ENCODE measurements at regions not wholly inside any gene's neighbourhood (a gene's known extent, or its start where the extent isn't known, plus 50 kb on each side); places are given as distances from the start of the nearest gene placed in this dataset.

DNA sequence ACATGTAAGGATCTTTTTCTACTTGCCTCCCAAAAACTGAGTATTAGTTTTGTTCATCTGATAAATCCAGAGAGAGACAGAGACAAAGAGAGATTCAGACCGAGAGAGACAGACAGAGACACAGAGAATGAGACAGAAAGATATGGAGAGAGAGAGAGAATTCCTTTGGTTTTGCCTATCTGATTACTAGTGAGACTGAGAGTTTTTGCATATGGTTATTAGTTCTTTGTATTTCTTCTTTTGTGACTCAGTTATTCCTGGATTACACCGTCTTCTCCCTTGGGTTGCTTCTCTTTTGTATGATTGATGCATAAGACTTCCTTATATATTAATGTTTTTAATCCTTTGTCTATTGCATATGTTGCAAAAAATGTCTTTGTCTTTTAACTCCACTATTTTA is 91.2 kb upstream of the SPATA31C2 start:
- Histone ChIP-seq H3K4me3 (ENCODE audit: low read depth in 1 of 3, low read length in 3 of 3) (no peak overlapping the region), H3K9ac (ENCODE audit: low read depth in 1 of 2, low read length in 2 of 2) (no peak overlapping the region), H3K9me3 (ENCODE audit: control insufficient read depth in 4 of 4, low read length in 3 of 4) (no peaks in the 10 kb centered on the region), H3K36me3 (ENCODE audit: control insufficient read depth in 4 of 4, insufficient read depth in 3 of 4, low read depth in 1 of 4, low read length in 3 of 4) (no peaks in the 10 kb centered on the region), H3K27me3 (ENCODE audit: control insufficient read depth in 4 of 4, insufficient read depth in 4 of 4, low read length in 3 of 4) (no peaks in the 10 kb centered on the region), H3K27ac (ENCODE audit: low read depth in 1 of 2, low read length in 2 of 2) (no peak overlapping the region), H3K4me1 (ENCODE audit: control insufficient read depth in 4 of 4, insufficient read depth in 4 of 4, low read length in 3 of 4) (no peaks in the 10 kb centered on the region)
- 85% methylated on average over 2 of the region's 2 CpGs for WGBS
- TF ChIP-seq NR2F2 (IDR thresholded peaks at IDR 0.05) (no peak), HNF4A (conservative IDR thresholded peaks at IDR 0.05) (no peak), TAF1 (conservative IDR thresholded peaks at IDR 0.05) (no peak), SP1 (IDR thresholded peaks at IDR 0.05) (no peak), GABPA (IDR thresholded peaks at IDR 0.05 in 1 of 2, conservative IDR thresholded peaks at IDR 0.05 in 1 of 2) (no peak), FOXA2 (IDR thresholded peaks at IDR 0.05) (no peak), HNF4G (IDR thresholded peaks at IDR 0.05) (no peak), JUND (IDR thresholded peaks at IDR 0.05) (no peak)
- TF ChIP-seq, protein P1, sequence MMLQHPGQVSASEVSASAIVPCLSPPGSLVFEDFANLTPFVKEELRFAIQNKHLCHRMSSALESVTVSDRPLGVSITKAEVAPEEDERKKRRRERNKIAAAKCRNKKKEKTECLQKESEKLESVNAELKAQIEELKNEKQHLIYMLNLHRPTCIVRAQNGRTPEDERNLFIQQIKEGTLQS (IDR thresholded peaks at IDR 0.05): no peak
- TF ChIP-seq, protein P2, sequence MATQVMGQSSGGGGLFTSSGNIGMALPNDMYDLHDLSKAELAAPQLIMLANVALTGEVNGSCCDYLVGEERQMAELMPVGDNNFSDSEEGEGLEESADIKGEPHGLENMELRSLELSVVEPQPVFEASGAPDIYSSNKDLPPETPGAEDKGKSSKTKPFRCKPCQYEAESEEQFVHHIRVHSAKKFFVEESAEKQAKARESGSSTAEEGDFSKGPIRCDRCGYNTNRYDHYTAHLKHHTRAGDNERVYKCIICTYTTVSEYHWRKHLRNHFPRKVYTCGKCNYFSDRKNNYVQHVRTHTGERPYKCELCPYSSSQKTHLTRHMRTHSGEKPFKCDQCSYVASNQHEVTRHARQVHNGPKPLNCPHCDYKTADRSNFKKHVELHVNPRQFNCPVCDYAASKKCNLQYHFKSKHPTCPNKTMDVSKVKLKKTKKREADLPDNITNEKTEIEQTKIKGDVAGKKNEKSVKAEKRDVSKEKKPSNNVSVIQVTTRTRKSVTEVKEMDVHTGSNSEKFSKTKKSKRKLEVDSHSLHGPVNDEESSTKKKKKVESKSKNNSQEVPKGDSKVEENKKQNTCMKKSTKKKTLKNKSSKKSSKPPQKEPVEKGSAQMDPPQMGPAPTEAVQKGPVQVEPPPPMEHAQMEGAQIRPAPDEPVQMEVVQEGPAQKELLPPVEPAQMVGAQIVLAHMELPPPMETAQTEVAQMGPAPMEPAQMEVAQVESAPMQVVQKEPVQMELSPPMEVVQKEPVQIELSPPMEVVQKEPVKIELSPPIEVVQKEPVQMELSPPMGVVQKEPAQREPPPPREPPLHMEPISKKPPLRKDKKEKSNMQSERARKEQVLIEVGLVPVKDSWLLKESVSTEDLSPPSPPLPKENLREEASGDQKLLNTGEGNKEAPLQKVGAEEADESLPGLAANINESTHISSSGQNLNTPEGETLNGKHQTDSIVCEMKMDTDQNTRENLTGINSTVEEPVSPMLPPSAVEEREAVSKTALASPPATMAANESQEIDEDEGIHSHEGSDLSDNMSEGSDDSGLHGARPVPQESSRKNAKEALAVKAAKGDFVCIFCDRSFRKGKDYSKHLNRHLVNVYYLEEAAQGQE (IDR thresholded peaks at IDR 0.05): no peak
- DNase-seq (ENCODE audit: low spot score): no peak

DNA sequence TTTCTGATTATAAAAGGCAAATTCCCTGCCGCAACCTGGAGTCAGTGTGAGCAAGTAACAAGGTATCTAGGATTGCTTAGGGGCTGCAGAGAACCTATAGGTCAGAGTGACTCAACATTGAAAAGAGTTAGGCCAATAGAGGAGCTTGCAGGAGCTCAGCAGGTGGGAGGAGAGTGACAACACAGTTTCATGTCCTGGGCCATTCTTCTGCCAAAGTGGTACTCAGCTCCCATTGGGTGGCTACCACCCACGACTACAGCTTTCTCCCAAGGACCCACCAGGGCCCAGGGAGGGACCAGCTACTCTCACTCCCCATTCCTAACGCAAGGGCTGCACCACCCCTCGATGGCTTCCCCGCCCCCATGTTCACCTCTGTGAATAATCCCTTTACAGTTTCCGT is 86.7 kb upstream of the SPATA31C2 start:
- TF ChIP-seq, protein P3, sequence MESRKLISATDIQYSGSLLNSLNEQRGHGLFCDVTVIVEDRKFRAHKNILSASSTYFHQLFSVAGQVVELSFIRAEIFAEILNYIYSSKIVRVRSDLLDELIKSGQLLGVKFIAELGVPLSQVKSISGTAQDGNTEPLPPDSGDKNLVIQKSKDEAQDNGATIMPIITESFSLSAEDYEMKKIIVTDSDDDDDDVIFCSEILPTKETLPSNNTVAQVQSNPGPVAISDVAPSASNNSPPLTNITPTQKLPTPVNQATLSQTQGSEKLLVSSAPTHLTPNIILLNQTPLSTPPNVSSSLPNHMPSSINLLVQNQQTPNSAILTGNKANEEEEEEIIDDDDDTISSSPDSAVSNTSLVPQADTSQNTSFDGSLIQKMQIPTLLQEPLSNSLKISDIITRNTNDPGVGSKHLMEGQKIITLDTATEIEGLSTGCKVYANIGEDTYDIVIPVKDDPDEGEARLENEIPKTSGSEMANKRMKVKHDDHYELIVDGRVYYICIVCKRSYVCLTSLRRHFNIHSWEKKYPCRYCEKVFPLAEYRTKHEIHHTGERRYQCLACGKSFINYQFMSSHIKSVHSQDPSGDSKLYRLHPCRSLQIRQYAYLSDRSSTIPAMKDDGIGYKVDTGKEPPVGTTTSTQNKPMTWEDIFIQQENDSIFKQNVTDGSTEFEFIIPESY (IDR thresholded peaks at IDR 0.05): no peak
- TF ChIP-seq HNF4A (conservative IDR thresholded peaks at IDR 0.05): no peak
- no peak for TF ChIP-seq YY1 (IDR thresholded peaks at IDR 0.05)
- no peak for TF ChIP-seq NR2F2 (IDR thresholded peaks at IDR 0.05)
- TF ChIP-seq TAF1 (conservative IDR thresholded peaks at IDR 0.05): no peak
- TF ChIP-seq RAD21 (IDR thresholded peaks at IDR 0.05): no peak
- TF ChIP-seq, protein P4, sequence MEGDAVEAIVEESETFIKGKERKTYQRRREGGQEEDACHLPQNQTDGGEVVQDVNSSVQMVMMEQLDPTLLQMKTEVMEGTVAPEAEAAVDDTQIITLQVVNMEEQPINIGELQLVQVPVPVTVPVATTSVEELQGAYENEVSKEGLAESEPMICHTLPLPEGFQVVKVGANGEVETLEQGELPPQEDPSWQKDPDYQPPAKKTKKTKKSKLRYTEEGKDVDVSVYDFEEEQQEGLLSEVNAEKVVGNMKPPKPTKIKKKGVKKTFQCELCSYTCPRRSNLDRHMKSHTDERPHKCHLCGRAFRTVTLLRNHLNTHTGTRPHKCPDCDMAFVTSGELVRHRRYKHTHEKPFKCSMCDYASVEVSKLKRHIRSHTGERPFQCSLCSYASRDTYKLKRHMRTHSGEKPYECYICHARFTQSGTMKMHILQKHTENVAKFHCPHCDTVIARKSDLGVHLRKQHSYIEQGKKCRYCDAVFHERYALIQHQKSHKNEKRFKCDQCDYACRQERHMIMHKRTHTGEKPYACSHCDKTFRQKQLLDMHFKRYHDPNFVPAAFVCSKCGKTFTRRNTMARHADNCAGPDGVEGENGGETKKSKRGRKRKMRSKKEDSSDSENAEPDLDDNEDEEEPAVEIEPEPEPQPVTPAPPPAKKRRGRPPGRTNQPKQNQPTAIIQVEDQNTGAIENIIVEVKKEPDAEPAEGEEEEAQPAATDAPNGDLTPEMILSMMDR (IDR thresholded peaks at IDR 0.05; ENCODE audit: low read depth, low read length, missing input control): no peak
- TF ChIP-seq RXRA (IDR thresholded peaks at IDR 0.05): no peak
- TF ChIP-seq EGR1 (IDR thresholded peaks at IDR 0.05; ENCODE audit: low read depth in 2 of 2): no peak
- no peak for TF ChIP-seq FOXA1 (IDR thresholded peaks at IDR 0.05)
- TF ChIP-seq HNF4G (IDR thresholded peaks at IDR 0.05): no peak
- no peak for TF ChIP-seq SP1 (IDR thresholded peaks at IDR 0.05)
- TF ChIP-seq, protein P5, sequence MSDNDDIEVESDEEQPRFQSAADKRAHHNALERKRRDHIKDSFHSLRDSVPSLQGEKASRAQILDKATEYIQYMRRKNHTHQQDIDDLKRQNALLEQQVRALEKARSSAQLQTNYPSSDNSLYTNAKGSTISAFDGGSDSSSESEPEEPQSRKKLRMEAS (IDR thresholded peaks at IDR 0.05): no peak
- no peak for TF ChIP-seq FOXA2 (IDR thresholded peaks at IDR 0.05)
- TF ChIP-seq, protein P2 (IDR thresholded peaks at IDR 0.05): no peak
- TF ChIP-seq JUND (IDR thresholded peaks at IDR 0.05): no peak
- TF ChIP-seq GABPA (IDR thresholded peaks at IDR 0.05 in 1 of 2, conservative IDR thresholded peaks at IDR 0.05 in 1 of 2): no peak
- TF ChIP-seq, protein P1 (IDR thresholded peaks at IDR 0.05): no peak
- DNase-seq (ENCODE audit: low spot score): no peak
- H3K9me3 ChIP-seq (ENCODE audit: control insufficient read depth in 4 of 4, low read length in 3 of 4): no peaks in the 10 kb centered on the region
- H3K36me3 ChIP-seq (ENCODE audit: control insufficient read depth in 4 of 4, insufficient read depth in 3 of 4, low read depth in 1 of 4, low read length in 3 of 4): no peaks in the 10 kb centered on the region
- H3K4me3 ChIP-seq (ENCODE audit: low read depth in 1 of 3, low read length in 3 of 3): no peak overlapping the region
- H3K27me3 ChIP-seq (ENCODE audit: control insufficient read depth in 4 of 4, insufficient read depth in 4 of 4, low read length in 3 of 4): no peaks in the 10 kb centered on the region
- no peaks in the 10 kb centered on the region for H3K4me1 ChIP-seq (ENCODE audit: control insufficient read depth in 4 of 4, insufficient read depth in 4 of 4, low read length in 3 of 4)
- WGBS: 78% methylated on average over 6 of the region's 6 CpGs
- H3K9ac ChIP-seq (ENCODE audit: low read depth in 1 of 2, low read length in 2 of 2): no peak overlapping the region
- no peak overlapping the region for H3K27ac ChIP-seq (ENCODE audit: low read depth in 1 of 2, low read length in 2 of 2)
